DMS53 (cell line): ENCODE measurements at regions not wholly inside any gene's neighbourhood (a gene's known extent, or its start where the extent isn't known, plus 50 kb on each side); places are given as distances from the start of the nearest gene placed in this dataset.

Experiments
- DNase-seq: peaks from one replicate; lab custom pipeline; 2025; lab: John Stamatoyannopoulos, UW

DNA sequence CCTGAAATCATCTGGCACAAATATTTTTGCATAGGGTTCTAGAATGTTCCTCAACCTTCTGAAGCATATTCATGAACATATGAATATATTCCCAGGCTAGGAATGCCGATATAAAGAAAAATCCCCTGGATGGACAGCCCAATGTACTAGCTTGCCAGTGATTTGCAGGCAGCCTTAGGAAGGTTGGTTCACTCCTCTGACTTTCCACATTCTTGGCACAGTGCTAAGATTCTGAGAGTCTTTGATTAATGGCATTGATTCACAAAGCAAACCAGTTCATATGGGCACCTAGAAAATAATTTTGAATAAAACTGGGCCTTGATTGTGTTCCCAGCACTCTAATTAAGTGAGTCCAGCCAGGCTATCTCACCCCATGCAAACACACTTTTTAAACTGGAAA lies 56.9 kb upstream of the ENPP4 start:
- no peak for DNase-seq

- peak; percentile 69 for DNase-seq
Observed at GRCh38 chr6:46078294-46078693, 51.5 kb upstream of the ENPP4 start.

DNA sequence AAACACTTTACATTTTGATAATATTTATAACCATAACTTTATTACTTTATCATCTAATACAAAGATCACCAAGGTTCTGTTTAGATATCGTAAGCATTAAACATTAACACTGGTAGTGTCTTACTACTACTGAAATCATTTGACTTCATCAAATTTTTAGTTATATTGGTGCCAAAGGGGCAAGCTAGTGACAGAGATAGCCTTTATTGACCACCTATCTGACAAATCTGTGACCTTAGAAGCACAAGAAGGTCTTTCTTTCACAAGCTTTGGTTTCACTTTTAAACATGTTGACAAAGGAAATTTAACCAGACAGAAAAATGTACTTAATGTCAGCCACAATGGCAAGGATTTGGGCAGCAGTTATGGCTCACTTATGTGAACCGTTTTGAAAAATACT lies 50.7 kb upstream of the ENPP4 start:
- DNase-seq = peak; percentile 5
